ENCODE measurements at regions not wholly inside any gene's neighbourhood (a gene's known extent, or its start where the extent isn't known, plus 50 kb on each side); places are given as distances from the start of the nearest gene placed in this dataset.
"Not testable (repeated sequence)": the region's sequence is repeated elsewhere in the genome, so short reads cannot be mapped to it uniquely, and the experiment has no call there.

DNA sequence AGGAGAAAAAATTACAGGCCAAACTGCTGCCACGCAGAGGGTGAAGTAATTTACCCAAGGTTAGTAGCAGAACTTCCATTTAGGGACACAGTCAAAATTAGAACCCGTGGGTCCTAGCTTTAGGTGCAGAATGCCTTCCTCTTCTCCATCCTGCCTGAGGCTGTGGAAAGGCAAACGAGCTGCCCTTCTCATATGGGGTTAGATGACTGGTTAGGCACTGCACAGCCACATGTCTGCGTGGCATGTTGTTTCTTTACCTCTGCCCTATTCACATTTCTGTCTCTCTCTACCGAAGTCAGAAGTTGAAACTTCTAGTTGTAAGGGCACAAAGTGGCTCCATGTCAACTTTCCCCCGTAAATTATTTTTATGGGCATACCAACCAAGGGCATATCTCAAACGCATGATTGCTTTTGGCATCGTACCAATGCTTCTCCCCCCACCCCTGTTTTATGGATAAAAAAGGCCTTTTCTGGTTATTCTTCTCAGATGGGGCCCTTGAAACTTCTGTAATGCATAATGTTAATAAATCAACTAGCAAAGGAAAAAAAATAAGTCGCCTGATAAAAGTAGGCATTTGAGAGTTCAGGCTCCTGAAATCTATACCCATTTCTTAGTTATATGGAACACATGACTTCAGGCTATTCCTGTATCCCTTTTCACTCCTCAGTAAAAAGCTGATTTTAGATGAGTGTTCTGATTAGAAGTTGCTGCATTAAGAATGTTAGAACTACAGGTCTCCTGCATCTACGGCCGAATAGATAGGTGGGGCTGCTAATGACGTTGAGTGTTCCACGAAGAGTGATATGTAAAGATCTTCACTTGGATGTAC lies 139.6 kb upstream of the NRIP1 start:
- Histone ChIP-seq H3K36me3 (no peaks in the 10 kb centered on the region), H3K4me3 (no peak overlapping the region), H3K9me3 (replicated peaks) (no peaks in the 10 kb centered on the region), H3K27me3 (no peaks in the 10 kb centered on the region), H3K27ac (no peak overlapping the region), H3K4me1 (peaks cover 13% of the 10 kb centered on the region)
- DNase-seq, result no peak

DNA sequence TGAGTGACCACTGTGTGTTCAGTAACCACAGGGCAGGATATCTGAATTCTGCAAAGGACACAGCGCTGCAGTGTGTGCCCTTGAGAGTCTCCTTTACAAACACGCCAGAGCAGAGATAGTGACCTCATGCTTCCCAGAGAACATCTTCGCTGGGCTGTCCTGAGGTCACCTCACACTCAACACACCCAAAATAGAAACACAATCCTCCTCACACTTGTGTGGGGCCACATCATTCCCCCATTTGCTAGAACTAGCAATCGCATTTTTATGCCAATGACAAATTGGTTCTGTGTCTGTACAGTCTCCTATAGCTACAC lies 140.1 kb upstream of the NRIP1 start:
- H3K9me3 ChIP-seq (replicated peaks), result no peaks in the 10 kb centered on the region
- H3K36me3 ChIP-seq, result no peaks in the 10 kb centered on the region
- H3K27ac ChIP-seq, result no peak overlapping the region
- no peaks in the 10 kb centered on the region for H3K27me3 ChIP-seq
- H3K4me1 ChIP-seq, result peaks cover 7% of the 10 kb centered on the region
- H3K4me3 ChIP-seq, result no peak overlapping the region
- no peak for DNase-seq

DNA sequence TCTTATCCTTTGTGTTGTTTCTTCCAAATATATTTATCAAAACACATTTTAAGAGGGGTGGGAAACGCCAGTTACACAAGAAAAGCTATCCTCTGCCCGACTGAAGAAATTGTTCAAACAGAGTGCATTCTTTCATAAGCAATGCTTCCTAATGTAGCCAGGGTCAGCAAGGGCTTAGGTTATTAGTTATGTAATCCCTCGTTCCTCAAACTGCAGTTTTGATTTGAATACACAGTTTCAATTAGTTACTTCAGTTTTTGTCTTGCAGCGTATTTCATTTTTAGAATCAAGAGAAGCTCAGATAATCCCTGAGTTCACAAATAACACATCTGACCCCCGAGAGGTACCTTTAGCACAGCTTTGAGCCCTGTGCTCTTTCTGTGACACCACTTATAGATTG lies 141.7 kb upstream of the NRIP1 start:
- no peak for DNase-seq
- H3K9me3 ChIP-seq (replicated peaks), result no peaks in the 10 kb centered on the region
- H3K4me3 ChIP-seq, result no peak overlapping the region
- no peaks in the 10 kb centered on the region for H3K4me1 ChIP-seq
- H3K27me3 ChIP-seq, result no peaks in the 10 kb centered on the region
- H3K36me3 ChIP-seq, result no peaks in the 10 kb centered on the region
- no peak overlapping the region for H3K27ac ChIP-seq

DNA sequence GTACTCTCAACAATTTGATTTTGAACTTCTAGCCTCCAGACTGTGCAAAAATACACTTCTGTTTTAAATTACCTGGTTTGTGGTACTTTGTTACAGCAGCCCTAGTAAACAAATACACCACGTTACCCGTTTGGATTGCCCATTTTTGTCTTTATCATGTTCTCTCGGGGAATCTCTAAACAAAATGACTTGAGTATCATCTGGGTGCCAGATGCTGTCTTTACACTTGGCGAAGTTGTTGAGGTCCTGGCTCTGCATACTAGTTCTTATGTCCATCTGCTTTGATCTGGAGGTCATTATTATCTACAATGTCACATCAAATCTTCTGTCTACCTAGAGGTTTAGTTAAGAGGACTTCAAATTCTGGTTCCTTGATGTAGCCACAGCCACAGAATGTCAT lies 142.4 kb upstream of the NRIP1 start:
- H3K4me3 ChIP-seq, result no peak overlapping the region
- H3K9me3 ChIP-seq (replicated peaks), result no peaks in the 10 kb centered on the region
- DNase-seq, result no peak
- no peak overlapping the region for H3K27ac ChIP-seq
- H3K27me3 ChIP-seq, result no peaks in the 10 kb centered on the region
- H3K4me1 ChIP-seq, result no peaks in the 10 kb centered on the region
- no peaks in the 10 kb centered on the region for H3K36me3 ChIP-seq

DNA sequence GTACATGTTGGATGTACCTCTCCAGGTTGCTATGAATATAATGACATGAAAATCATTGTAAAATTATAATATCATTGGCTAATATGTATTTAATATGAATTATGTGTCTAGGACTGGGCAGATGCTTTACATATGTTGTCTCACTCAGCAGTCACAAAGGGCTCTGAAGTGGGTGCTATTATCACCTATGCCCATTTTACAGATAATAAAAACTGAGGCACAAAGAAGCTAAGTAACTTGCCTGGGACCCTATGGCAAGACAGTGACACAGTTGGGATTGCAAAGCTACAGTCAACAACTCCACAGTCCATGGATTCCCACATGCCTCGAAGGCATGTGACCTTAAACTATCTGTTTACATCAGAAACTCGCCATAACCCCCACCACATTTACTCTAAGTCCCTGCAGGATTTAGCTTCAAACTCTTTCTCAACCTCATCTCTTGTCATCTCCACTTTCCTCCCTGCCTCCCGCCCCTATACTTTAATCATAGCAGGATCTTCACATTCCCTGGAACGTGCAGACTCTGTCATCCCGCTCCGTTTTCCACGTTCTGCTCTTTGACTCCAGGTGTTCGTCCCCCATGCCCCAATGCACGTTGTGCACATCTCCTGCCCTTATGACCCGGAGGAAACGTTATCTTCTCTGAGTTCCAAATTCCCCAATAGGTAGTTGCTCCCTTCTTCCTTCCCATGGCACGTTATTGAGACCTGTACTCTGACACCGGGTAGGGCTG lies 143.0 kb upstream of the NRIP1 start:
- Histone ChIP-seq H3K27ac (no peak overlapping the region), H3K27me3 (no peaks in the 10 kb centered on the region), H3K9me3 (replicated peaks) (no peaks in the 10 kb centered on the region), H3K36me3 (no peaks in the 10 kb centered on the region), H3K4me1 (no peaks in the 10 kb centered on the region), H3K4me3 (no peak overlapping the region)
- DNase-seq, result no peak

DNA sequence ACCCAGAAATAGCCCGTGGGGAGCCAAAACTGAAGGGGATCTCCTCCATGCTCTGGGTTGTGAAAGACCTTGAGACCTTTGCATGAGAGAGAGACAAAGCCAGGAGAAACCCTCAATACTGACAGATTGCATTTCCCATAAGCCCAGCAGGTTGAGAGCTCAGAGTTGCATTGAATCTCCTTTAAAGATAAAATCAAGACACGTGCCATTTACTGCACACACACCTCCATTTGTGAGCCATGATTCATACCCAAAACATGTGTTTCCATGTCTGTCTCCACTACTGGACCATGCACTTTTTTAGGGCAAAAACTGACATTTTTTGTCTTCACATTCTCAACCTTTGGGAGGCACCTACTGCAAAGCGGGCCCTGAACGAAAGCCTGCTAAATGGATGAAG lies 144.0 kb upstream of the NRIP1 start:
- no peaks in the 10 kb centered on the region for H3K4me1 ChIP-seq
- H3K27ac ChIP-seq, result no peak overlapping the region
- DNase-seq, result no peak
- H3K27me3 ChIP-seq, result no peaks in the 10 kb centered on the region
- H3K9me3 ChIP-seq (replicated peaks), result no peaks in the 10 kb centered on the region
- H3K36me3 ChIP-seq, result no peaks in the 10 kb centered on the region
- no peak overlapping the region for H3K4me3 ChIP-seq

DNA sequence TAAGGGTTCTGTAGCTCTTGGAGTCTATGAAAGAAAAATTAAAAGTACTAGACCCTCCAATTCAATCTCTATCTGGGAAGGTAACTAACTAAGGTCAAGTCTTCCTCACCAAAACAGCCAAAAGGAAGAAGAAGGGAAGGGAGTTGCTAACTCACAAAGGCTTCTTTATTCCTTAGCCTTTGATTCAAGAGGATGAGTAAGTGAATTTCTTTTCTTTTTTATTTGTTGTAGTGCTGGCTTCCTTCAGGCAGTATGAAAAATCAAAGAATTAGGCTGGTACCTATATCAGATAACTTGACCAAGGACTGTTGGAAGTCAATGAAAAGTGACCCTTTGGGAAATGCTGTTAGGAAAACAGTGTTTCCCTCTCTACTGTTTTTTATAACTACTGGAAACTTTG lies 144.4 kb upstream of the NRIP1 start:
- H3K4me3 ChIP-seq, result no peak overlapping the region
- H3K9me3 ChIP-seq (replicated peaks), result no peaks in the 10 kb centered on the region
- no peaks in the 10 kb centered on the region for H3K27me3 ChIP-seq
- H3K36me3 ChIP-seq, result no peaks in the 10 kb centered on the region
- H3K27ac ChIP-seq, result no peak overlapping the region
- H3K4me1 ChIP-seq, result no peaks in the 10 kb centered on the region
- no peak for DNase-seq

DNA sequence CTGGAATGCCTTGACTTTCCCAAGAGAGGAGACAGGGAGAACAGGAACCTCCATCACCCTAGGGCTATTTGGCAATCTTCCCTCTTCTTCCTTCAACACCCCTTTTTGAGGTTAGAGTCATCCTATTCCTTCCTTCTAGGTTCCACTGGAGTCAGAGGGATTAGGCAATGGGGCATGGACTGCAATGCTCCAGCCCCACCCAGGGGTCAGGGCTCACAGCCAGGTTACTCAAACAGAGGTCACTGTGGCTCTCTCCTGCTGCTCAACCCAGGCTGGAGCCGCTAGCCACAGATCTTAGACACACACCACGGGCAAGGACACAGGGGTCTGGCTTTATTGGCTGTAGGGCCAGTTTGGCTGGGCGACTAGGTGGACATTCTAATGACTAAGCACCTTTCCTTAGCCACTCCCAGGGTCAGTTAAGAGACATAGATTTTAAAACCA lies 145.5 kb upstream of the NRIP1 start:
- H3K4me1 ChIP-seq, result no peaks in the 10 kb centered on the region
- DNase-seq, result peak; percentile 21 to 66
- H3K36me3 ChIP-seq, result no peaks in the 10 kb centered on the region
- H3K27me3 ChIP-seq, result no peaks in the 10 kb centered on the region
- no peaks in the 10 kb centered on the region for H3K9me3 ChIP-seq (replicated peaks)
- H3K4me3 ChIP-seq, result no peak overlapping the region
- no peak overlapping the region for H3K27ac ChIP-seq

DNA sequence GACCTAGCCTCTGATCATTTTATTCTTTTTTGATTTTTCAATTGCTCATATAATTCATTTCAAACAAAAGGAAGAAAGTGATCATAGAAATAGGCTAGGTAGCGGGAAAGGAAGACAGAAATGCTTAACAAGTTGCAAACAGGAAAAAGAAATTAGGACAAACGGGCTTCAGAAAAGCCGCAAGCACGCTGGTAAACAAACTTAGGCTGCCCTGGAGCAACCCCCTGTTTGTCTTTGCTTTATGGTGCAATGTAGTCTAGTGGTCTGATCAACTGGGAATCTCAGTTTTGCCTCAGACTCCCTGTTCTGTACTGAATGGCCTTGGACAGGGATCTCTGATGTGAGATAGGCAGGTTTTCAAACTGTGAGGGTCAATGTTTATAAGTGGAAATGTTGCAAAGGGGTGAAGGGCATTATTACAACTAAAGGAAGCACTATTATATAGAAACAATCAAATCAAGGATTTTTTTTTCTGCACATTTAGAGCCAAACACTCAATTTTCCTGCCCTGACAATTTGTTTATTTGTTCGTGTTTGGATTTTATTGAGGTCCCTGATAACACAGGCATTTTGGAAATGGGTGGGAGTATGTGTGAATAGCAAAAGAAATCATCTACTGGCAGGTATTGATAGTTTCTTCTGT lies 146.8 kb upstream of the NRIP1 start:
- Histone ChIP-seq H3K4me3 (no peak overlapping the region), H3K27ac (no peak overlapping the region), H3K36me3 (no peaks in the 10 kb centered on the region), H3K27me3 (no peaks in the 10 kb centered on the region), H3K9me3 (replicated peaks) (no peaks in the 10 kb centered on the region), H3K4me1 (no peaks in the 10 kb centered on the region)
- DNase-seq, result no peak

DNA sequence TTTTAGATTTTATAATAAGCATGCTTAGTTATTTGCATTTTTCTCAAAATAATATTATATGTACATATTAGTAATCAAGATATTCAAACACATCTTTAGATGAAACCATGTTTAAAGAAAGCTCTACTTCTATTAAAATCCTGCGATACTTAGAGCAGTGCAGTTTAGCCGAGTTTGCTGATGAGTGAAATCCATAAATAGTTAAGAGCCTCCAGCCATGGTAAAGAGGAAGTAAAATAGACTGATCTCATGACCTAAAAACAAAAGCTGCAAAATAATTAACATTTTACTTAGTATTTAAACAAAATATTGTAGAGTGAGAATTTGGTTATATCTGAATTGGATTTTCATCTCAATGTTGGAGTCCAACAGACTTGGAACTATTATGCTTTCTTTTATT lies 147.4 kb upstream of the NRIP1 start:
- Histone ChIP-seq H3K27me3 (no peaks in the 10 kb centered on the region), H3K4me1 (no peaks in the 10 kb centered on the region), H3K36me3 (no peaks in the 10 kb centered on the region), H3K27ac (no peak overlapping the region), H3K9me3 (replicated peaks) (no peaks in the 10 kb centered on the region), H3K4me3 (no peak overlapping the region)
- no peak for DNase-seq

DNA sequence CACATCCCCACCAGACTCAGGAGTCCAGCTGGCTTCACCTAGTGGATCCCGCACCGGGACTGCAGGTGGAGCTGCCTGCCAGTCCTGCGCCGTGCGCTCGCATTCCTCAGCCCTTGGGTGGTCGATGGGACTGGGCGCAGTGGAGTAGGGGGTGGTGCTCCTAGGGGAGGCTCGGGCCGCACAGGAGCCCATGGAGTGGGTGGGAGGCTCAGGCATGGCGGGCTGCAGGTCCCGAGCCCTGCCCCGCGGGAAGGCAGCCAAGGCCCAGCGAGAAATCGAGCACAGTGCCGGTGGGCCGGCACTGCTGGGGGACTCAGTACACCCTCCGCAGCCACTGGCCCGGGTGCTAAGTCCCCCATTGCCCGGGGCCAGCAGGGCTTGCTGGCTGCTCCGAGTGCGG lies 153.7 kb upstream of the NRIP1 start:
- DNase-seq; H3K4me1 ChIP-seq; H3K27ac ChIP-seq; H3K36me3 ChIP-seq; H3K9me3 ChIP-seq (replicated peaks); H3K4me3 ChIP-seq; H3K27me3 ChIP-seq: not testable (repeated sequence)

DNA sequence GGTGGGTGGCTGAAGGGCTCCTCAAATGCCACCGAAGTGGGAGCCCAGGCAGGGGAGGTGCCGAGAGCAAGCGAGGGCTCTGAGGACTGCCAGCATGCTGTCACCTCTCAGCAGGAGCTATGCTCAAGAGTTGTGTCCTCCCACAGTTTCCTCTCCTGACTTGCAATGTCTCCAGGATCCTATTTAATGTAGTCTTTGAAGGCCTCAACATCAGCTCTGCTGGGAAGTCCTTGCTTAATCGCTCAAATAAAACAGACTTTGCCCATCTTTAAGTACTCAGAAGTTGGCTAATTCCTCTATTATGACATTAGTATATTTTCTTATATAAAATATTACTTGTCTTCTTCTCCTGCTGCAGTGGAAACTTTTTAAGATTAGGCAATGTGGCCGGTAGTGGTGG lies 154.2 kb upstream of the NRIP1 start:
- Histone ChIP-seq H3K4me3 (no peak overlapping the region), H3K27ac (no peak overlapping the region), H3K9me3 (replicated peaks) (no peaks in the 10 kb centered on the region), H3K36me3 (no peaks in the 10 kb centered on the region), H3K27me3 (no peaks in the 10 kb centered on the region), H3K4me1 (peaks cover 8% of the 10 kb centered on the region)
- no peak for DNase-seq

DNA sequence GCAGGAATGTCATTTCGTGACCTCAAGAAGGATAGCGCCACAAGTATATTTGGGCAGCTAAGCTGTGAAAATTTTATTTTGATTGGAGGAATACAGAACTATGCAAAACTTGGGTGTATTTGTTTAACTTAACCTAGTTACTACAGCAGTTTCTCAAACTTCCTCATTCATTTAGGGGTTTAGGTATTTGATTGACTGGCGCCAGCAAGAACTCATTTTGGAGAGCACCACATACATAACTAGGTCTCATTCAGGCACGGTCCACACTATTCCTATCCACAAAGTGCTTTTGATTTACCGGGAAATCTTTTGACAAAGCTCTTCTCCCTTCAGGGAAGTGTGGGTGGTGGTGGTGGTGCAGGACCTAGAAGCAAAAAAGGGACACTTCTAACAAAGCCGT lies 155.1 kb upstream of the NRIP1 start:
- no peaks in the 10 kb centered on the region for H3K27me3 ChIP-seq
- H3K27ac ChIP-seq, result no peak overlapping the region
- no peak for DNase-seq
- H3K9me3 ChIP-seq (replicated peaks), result no peaks in the 10 kb centered on the region
- H3K36me3 ChIP-seq, result no peaks in the 10 kb centered on the region
- H3K4me1 ChIP-seq, result peaks cover 8% of the 10 kb centered on the region
- no peak overlapping the region for H3K4me3 ChIP-seq

DNA sequence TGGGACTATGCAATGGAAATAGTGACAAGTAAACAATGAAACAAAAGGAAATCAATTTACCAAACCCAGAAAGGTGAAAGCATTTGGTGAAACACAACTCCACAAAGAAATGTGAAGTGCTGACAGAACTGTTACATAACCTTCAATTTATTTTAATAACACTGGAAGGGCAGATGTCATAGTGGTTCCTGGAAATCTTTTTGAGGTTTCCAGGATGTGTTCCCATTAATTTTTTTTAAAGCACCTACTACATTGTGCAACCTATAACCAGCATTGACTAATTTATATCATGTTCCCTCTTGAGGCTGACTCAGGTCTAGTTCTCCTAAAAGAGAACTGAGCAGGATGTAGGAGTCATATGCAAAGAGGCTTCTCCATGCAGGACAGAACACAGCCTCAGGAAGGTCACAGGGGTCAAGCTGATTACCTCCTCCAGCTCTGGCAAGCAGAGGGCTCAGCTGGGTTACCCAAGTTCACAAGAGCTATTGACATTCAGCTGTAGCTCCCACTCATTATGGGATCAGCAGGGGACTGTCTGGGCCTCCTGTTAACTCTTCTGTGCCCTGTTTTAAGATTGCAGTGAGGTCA lies 157.1 kb upstream of the NRIP1 start:
- DNase-seq, result peak; percentile 38 to 48
- H3K36me3 ChIP-seq, result no peaks in the 10 kb centered on the region
- H3K4me1 ChIP-seq, result peaks cover 8% of the 10 kb centered on the region
- H3K4me3 ChIP-seq, result no peak overlapping the region
- 0 out of 2 replicates have a peak, but pooled peaks cover 2% of the 10 kb centered on the region for H3K9me3 ChIP-seq (replicated peaks)
- no peaks in the 10 kb centered on the region for H3K27me3 ChIP-seq
- no peak overlapping the region for H3K27ac ChIP-seq

DNA sequence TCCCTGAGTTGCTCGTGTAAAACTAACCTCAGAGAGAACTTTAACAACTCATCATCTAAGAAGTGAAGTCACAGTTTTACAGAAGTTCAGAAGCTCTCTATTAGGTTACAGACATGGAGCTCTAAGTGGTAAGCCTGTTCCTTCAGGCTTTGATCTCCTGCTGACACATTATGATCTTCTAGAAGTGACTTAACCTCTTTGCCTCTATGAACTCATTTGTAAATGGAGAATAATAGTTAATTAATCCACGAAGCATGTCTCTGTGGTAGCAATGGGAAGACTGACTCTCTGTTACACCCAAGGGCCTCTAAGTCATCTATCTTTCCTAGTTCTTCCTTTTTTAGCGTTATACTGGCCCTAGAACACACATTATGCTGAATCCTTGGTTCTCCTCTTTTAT lies 157.9 kb upstream of the NRIP1 start:
- Histone ChIP-seq H3K36me3 (no peaks in the 10 kb centered on the region), H3K27ac (no peak overlapping the region), H3K27me3 (no peaks in the 10 kb centered on the region), H3K4me1 (peaks cover 8% of the 10 kb centered on the region), H3K9me3 (replicated peaks) (0 out of 2 replicates have a peak, but pooled peaks cover 2% of the 10 kb centered on the region), H3K4me3 (no peak overlapping the region)
- no peak for DNase-seq

Data from SJCRH30 (cell line).